MCF 10A (cell line): ENCODE measurements at regions not wholly inside any gene's neighbourhood (a gene's known extent, or its start where the extent isn't known, plus 50 kb on each side); places are given as distances from the start of the nearest gene placed in this dataset.

Experiments
- BruUV-seq: library from RNA; stranded (reverse); fragments of 400-500 nt; replicated peaks from 2 replicates; lab custom pipeline; 2021; lab: Mats Ljungman, UMichigan
- CTCF ChIA-PET: fragments of 300-600 bp; sonication (Branson Sonifier 250); formaldehyde crosslinking; extraction: SDS; loops from one replicate; lab custom pipeline; 2021; ENCODE audit warnings: antibody characterized with exemption, inconsistent platforms; lab: Yijun Ruan, JAX
- POLR2A ChIA-PET: fragments of 300-600, 350-650 bp; sonication (Branson Sonifier 250); formaldehyde crosslinking; extraction: SDS; loops from one replicate; lab custom pipeline; 2020; ENCODE audit warnings: antibody characterized with exemption, inconsistent platforms; lab: Yijun Ruan, JAX
- DNase-seq: peaks from one replicate; pipeline ENCODE4 v3.0.0-alpha.2; 2018; ENCODE audit not compliant: unreplicated experiment
- H3K27ac Mint-ChIP-seq: one replicate; pipeline ENCODE4 v1.8.0; 2022; ENCODE audit warnings: mild to moderate bottlenecking, low read depth, mixed read lengths; ENCODE audit not compliant: unreplicated experiment
- H3K27me3 Mint-ChIP-seq: one replicate; pipeline ENCODE4 v1.8.0; 2022; ENCODE audit warnings: mixed read lengths; ENCODE audit not compliant: insufficient read depth, unreplicated experiment
- H3K36me3 Mint-ChIP-seq: one replicate; pipeline ENCODE4 v1.8.0; 2022; ENCODE audit warnings: mild to moderate bottlenecking, moderate library complexity, mixed read lengths; ENCODE audit not compliant: insufficient read depth, unreplicated experiment
- H3K4me1 Mint-ChIP-seq: one replicate; pipeline ENCODE4 v1.8.0; 2022; ENCODE audit warnings: mixed read lengths; ENCODE audit not compliant: insufficient read depth, unreplicated experiment
- H3K4me3 Mint-ChIP-seq: one replicate; pipeline ENCODE4 v1.8.0; 2022; ENCODE audit warnings: mild to moderate bottlenecking, moderate library complexity, mixed read lengths; ENCODE audit not compliant: unreplicated experiment
- H3K9me3 Mint-ChIP-seq: one replicate; pipeline ENCODE4 v1.8.0; 2022; ENCODE audit warnings: mixed read lengths; ENCODE audit not compliant: unreplicated experiment
- intact Hi-C: fragments of 100-400 bp; cut with micrococcal nuclease; formaldehyde crosslinking; loops from 2 replicates; pipeline ENCODE4 v1.14.1; 2022
- TF ChIP-seq, protein P1 (sequence below): fragments of 200-600 bp; IDR thresholded peaks from one replicate; pipeline ENCODE4 v1.8.0; 2022; ENCODE audit warnings: antibody characterized with exemption, mild to moderate bottlenecking; ENCODE audit not compliant: unreplicated experiment

DNA sequence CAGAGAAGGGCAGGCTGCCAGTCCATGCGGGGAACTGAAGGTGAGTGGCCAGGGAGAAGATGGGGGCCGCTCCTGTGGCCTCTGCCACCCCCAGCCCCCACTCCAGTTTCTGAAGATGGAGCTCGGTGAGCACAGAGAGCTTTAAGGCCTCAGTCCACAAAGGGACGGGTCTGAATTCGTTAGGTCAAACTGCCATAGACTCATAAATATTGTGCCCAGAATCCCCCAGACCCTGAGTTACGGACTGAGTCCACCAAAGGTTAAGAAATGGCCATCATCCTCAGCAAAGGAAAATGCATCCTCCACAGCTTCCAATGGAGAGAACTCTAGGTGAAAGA, 344.2 kb downstream of the BUD13 start:
- no peak overlapping the region for H3K27ac Mint-ChIP-seq
- BruUV-seq, result no TSS peak
- no peaks in the 10 kb centered on the region for H3K27me3 Mint-ChIP-seq
- no peaks in the 10 kb centered on the region for H3K36me3 Mint-ChIP-seq
- peaks cover 10% of the 10 kb centered on the region for H3K9me3 Mint-ChIP-seq
- no peaks in the 10 kb centered on the region for H3K4me1 Mint-ChIP-seq
- H3K4me3 Mint-ChIP-seq, result no peak overlapping the region
- TF ChIP-seq, protein P1, sequence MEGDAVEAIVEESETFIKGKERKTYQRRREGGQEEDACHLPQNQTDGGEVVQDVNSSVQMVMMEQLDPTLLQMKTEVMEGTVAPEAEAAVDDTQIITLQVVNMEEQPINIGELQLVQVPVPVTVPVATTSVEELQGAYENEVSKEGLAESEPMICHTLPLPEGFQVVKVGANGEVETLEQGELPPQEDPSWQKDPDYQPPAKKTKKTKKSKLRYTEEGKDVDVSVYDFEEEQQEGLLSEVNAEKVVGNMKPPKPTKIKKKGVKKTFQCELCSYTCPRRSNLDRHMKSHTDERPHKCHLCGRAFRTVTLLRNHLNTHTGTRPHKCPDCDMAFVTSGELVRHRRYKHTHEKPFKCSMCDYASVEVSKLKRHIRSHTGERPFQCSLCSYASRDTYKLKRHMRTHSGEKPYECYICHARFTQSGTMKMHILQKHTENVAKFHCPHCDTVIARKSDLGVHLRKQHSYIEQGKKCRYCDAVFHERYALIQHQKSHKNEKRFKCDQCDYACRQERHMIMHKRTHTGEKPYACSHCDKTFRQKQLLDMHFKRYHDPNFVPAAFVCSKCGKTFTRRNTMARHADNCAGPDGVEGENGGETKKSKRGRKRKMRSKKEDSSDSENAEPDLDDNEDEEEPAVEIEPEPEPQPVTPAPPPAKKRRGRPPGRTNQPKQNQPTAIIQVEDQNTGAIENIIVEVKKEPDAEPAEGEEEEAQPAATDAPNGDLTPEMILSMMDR, result no peak
- DNase-seq, result no peak
- ChIA-PET CTCF (no interaction called here), POLR2A (no interaction called here)
- intact Hi-C loops, result no loop called here

DNA sequence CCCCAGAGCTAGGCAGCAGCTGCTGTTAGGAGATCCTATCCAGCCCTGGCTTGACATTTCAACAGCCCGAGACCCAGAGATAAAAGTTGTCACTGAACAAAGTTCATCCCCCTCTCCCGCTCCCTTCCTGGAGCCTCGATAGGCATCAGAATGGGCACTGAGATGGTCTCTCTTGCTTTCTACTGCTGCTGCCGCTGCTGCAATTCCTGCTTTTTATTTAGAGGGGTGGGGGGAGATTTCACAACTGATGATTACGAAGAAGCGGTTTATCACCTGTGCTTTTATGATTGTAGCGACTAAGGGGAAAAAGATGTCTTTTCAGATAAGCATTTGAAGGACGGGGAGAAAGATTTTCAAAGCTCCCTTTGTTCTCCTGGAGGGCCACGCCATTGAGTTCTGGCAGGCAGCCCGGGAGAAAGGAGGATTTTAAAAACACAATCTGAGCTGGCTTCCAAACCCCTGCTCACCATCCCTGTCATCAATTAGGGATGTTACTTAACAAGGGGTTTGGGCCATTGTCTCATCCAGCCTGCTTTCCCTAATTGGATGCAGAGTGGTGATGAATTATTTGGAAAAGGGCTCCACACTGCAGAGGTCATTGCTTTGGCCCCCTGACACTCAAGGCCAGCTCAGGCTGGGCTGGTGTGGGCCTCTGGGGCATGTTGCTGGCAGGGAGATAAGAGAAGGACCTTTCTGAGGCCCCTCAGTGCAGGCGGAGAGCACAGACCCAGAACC, 344.7 kb downstream of the BUD13 start:
- Mint-ChIP-seq H3K4me3 (no peak overlapping the region), H3K27ac (no peak overlapping the region), H3K36me3 (no peaks in the 10 kb centered on the region), H3K27me3 (no peaks in the 10 kb centered on the region), H3K9me3 (peaks cover 10% of the 10 kb centered on the region), H3K4me1 (no peaks in the 10 kb centered on the region)
- no TSS peak for BruUV-seq
- DNase-seq, result no peak
- CTCF ChIA-PET, result interaction anchor here (0.6 to 1.1 kb wide), 2 partner anchors 149 to 539 kb away, joined by 4 to 5 read pairs; no protein-coding TSS in a partner anchor
- POLR2A ChIA-PET, result no interaction called here
- TF ChIP-seq, protein P1, result no peak
- intact Hi-C loops, result no loop called here

DNA sequence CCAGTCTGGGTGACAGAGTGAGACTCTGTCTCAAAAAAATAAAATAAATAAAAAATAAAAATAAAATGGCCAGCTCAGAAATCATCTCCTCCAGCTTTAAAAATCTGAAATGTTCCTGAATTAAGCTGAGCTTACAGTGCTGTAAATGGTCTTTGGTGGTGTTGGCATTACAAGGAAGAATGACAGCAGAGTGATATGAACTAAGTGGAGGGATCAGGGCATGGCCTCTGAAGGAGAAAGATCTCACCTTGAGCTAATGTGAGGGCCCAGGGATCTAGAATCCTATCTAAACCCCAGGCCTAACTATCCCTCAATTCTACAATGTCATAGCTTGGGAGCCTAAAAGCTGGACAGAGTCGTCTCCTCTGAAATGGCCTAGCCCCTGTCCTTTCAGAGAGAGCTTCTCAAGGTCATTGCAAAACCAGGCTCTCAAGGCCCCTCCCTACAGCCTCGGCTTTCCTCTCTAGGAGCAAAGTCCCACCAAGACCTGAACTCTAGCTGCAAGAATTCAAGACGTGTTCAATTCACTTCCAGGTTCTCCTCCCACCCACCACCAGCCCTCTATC, 345.4 kb downstream of the BUD13 start:
- Mint-ChIP-seq H3K27me3 (no peaks in the 10 kb centered on the region), H3K4me1 (no peaks in the 10 kb centered on the region), H3K36me3 (no peaks in the 10 kb centered on the region), H3K9me3 (peaks cover 10% of the 10 kb centered on the region), H3K27ac (no peak overlapping the region), H3K4me3 (no peak overlapping the region)
- POLR2A ChIA-PET, result no interaction called here
- TF ChIP-seq, protein P1, result no peak
- intact Hi-C loops, result no loop called here
- no TSS peak for BruUV-seq
- CTCF ChIA-PET, result interaction anchor here (0.6 to 1.1 kb wide), 3 partner anchors 12 to 538 kb away, joined by 3 to 5 read pairs (median 4); no protein-coding TSS in a partner anchor
- no peak for DNase-seq

DNA sequence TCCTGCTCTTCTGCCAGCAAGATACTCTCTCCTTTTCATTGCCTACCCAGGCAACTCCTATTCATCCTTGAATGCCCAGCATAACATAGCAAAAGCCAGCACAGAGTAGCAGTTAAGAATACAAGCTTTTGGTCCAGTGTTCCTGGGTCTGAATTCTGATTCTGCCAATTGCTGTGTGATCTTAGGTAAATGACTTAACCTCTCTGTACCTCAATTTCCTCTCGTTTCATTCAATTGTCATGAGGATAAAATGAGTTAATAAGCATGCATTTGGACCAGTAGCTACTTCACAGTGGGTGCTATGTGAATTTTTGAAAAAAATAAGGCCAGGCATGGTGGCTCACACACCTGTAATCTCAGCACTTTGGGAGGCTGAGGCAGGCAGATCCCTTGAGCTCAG, 346.0 kb downstream of the BUD13 start:
- TF ChIP-seq, protein P1, result no peak
- no peak overlapping the region for H3K4me3 Mint-ChIP-seq
- ChIA-PET CTCF (interaction anchor here (0.7 to 1.1 kb wide), 3 partner anchors 8 to 151 kb away, joined by 3 to 5 read pairs (median 3); no protein-coding TSS in a partner anchor), POLR2A (no interaction called here)
- peaks cover 10% of the 10 kb centered on the region for H3K9me3 Mint-ChIP-seq
- no peak for DNase-seq
- intact Hi-C loops, result no loop called here
- BruUV-seq, result no TSS peak
- H3K27ac Mint-ChIP-seq, result no peak overlapping the region
- no peaks in the 10 kb centered on the region for H3K36me3 Mint-ChIP-seq
- H3K4me1 Mint-ChIP-seq, result no peaks in the 10 kb centered on the region
- H3K27me3 Mint-ChIP-seq, result no peaks in the 10 kb centered on the region
